ENCODE measurements at regions not wholly inside any gene's neighbourhood (a gene's known extent, or its start where the extent isn't known, plus 50 kb on each side); places are given as distances from the start of the nearest gene placed in this dataset.

GRCh38 chr20:36102306-36102705 is 52.2 kb upstream of the EPB41L1 start:
- no peak for DNase-seq (ENCODE audit: low read depth)
- in situ Hi-C loops (cut with HindIII; ENCODE audit: low pct_unique_long_range_greater_than_20kb, low sequenced_read_pairs): no loop called here

GRCh38 chr20:36102809-36103596 is 51.5 kb upstream of the EPB41L1 start:
- in situ Hi-C loops (cut with HindIII; ENCODE audit: low pct_unique_long_range_greater_than_20kb, low sequenced_read_pairs): no loop called here
- DNase-seq (ENCODE audit: low read depth): no peak

GRCh38 chr20:36104244-36104643 is 50.3 kb upstream of the EPB41L1 start:
- in situ Hi-C loops (cut with HindIII; ENCODE audit: low pct_unique_long_range_greater_than_20kb, low sequenced_read_pairs): no loop called here
- DNase-seq (ENCODE audit: low read depth): no peak
